Liver (tissue), 3 donors: ENCODE measurements at regions not wholly inside any gene's neighbourhood (a gene's known extent, or its start where the extent isn't known, plus 50 kb on each side); places are given as distances from the start of the nearest gene placed in this dataset.

Source experiments
- FOXA1 ChIP-seq: IDR thresholded peaks from 2 replicates; pipeline ENCODE4 v1.6.1; 2016; ENCODE audit warnings: antibody characterized with exemption
- FOXA2 ChIP-seq: IDR thresholded peaks from 2 replicates; pipeline ENCODE4 v1.6.1; 2016; ENCODE audit warnings: antibody characterized with exemption
- MAX ChIP-seq: IDR thresholded peaks from 2 replicates; pipeline ENCODE4 v1.6.1; 2016; ENCODE audit warnings: antibody characterized with exemption
- RAD21 ChIP-seq, 2 donors: IDR thresholded peaks; 2 replicates each; pipeline ENCODE4 v1.6.1; 2016; ENCODE audit warnings: antibody characterized with exemption in 2 of 2, mild to moderate bottlenecking in 2 of 2
- REST ChIP-seq: IDR thresholded peaks from 2 replicates; pipeline ENCODE4 v1.6.1; 2016; ENCODE audit warnings: antibody characterized with exemption, mild to moderate bottlenecking
- RXRA ChIP-seq, 2 donors: IDR thresholded peaks; 2 replicates each; pipeline ENCODE4 v1.6.1; 2017 to 2018; ENCODE audit warnings: antibody characterized with exemption in 2 of 2, mild to moderate bottlenecking in 1 of 2
- SP1 ChIP-seq: IDR thresholded peaks from 2 replicates; pipeline ENCODE4 v1.6.1; 2018; ENCODE audit warnings: antibody characterized with exemption, mild to moderate bottlenecking
- TAF1 ChIP-seq: conservative IDR thresholded peaks from 2 replicates; pipeline ENCODE4 v1.6.1; 2016; ENCODE audit warnings: antibody characterized with exemption, mild to moderate bottlenecking
- YY1 ChIP-seq: IDR thresholded peaks from 2 replicates; pipeline ENCODE4 v1.6.1; 2016; ENCODE audit warnings: antibody characterized with exemption, mild to moderate bottlenecking
- TF ChIP-seq, protein P1 (sequence below): fragments of 150-350 bp; IDR thresholded peaks from 2 replicates; pipeline ENCODE4 v1.5.1; 2017; ENCODE audit warnings: improper control_type of control experiment, low read depth, low read length; ENCODE audit not compliant: missing input control
- donor health status: healthy.
- donor health status: healthy.

GRCh38 chr16:54454616-54455015 lies 168.0 kb upstream of the IRX3 start:
- TF ChIP-seq, protein P1, sequence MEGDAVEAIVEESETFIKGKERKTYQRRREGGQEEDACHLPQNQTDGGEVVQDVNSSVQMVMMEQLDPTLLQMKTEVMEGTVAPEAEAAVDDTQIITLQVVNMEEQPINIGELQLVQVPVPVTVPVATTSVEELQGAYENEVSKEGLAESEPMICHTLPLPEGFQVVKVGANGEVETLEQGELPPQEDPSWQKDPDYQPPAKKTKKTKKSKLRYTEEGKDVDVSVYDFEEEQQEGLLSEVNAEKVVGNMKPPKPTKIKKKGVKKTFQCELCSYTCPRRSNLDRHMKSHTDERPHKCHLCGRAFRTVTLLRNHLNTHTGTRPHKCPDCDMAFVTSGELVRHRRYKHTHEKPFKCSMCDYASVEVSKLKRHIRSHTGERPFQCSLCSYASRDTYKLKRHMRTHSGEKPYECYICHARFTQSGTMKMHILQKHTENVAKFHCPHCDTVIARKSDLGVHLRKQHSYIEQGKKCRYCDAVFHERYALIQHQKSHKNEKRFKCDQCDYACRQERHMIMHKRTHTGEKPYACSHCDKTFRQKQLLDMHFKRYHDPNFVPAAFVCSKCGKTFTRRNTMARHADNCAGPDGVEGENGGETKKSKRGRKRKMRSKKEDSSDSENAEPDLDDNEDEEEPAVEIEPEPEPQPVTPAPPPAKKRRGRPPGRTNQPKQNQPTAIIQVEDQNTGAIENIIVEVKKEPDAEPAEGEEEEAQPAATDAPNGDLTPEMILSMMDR: no peak
- TF ChIP-seq FOXA1: no peak
- TF ChIP-seq TAF1: no peak
- no peak for TF ChIP-seq FOXA2
- no peak for TF ChIP-seq SP1
- no peak for TF ChIP-seq REST
- TF ChIP-seq YY1: no peak
- no peak for TF ChIP-seq RXRA (IDR thresholded peaks at IDR 0.05)
- no peak for TF ChIP-seq MAX
- TF ChIP-seq RAD21 (IDR thresholded peaks at IDR 0.05): no peak
